Stomach smooth muscle (tissue), 2 donors: ENCODE measurements at regions not wholly inside any gene's neighbourhood (a gene's known extent, or its start where the extent isn't known, plus 50 kb on each side); places are given as distances from the start of the nearest gene placed in this dataset.

Source experiments
- H3K27ac ChIP-seq: one replicate; pipeline ENCODE4 v1.7.0; 2013; ENCODE audit warnings: mild to moderate bottlenecking, low read length, inconsistent platforms
- H3K27me3 ChIP-seq, 2 donors: one replicate each; pipeline ENCODE4 v1.7.0; 2013; ENCODE audit warnings: low read length in 2 of 2; ENCODE audit not compliant: insufficient read depth in 2 of 2, control insufficient read depth in 1 of 2
- H3K36me3 ChIP-seq, 2 donors: one replicate each; pipeline ENCODE4 v1.7.0; 2013; ENCODE audit warnings: low read length in 2 of 2; ENCODE audit not compliant: control insufficient read depth in 2 of 2, insufficient read depth in 2 of 2
- H3K4me1 ChIP-seq: one replicate; pipeline ENCODE4 v1.7.0; 2013; ENCODE audit warnings: low read length; ENCODE audit not compliant: control insufficient read depth, insufficient read depth
- H3K4me3 ChIP-seq, 2 donors: one replicate each; pipeline ENCODE4 v1.7.0; 2013; ENCODE audit warnings: low read length in 2 of 2
- H3K9ac ChIP-seq, 2 donors: one replicate each; pipeline ENCODE4 v1.7.0; 2013; ENCODE audit warnings: low read length in 2 of 2, mild to moderate bottlenecking in 1 of 2
- H3K9me3 ChIP-seq, 2 donors: one replicate each; pipeline ENCODE4 v1.7.0; 2013; ENCODE audit warnings: low read length in 2 of 2; ENCODE audit not compliant: control insufficient read depth in 2 of 2
- donor health status: healthy.
- donor health status: Pancreatic carcinoma.

- Histone ChIP-seq H3K4me1 (peaks cover 8% of the 10 kb centered on the region), H3K36me3 (no peaks in the 10 kb centered on the region), H3K9me3 (no peaks in the 10 kb centered on the region), H3K27me3 (no peaks in the 10 kb centered on the region), H3K27ac (no peak overlapping the region), H3K9ac (no peak overlapping the region), H3K4me3 (no peak overlapping the region)
Observed at GRCh38 chr2:21453723-21454450, 330.1 kb downstream of the TDRD15 start.

- Histone ChIP-seq H3K27me3 (no peaks in the 10 kb centered on the region), H3K36me3 (no peaks in the 10 kb centered on the region), H3K27ac (no peak overlapping the region), H3K4me1 (peaks cover 8% of the 10 kb centered on the region), H3K4me3 (no peak overlapping the region), H3K9me3 (no peaks in the 10 kb centered on the region), H3K9ac (no peak overlapping the region)
Observed at GRCh38 chr2:21454839-21455238, 331.1 kb downstream of the TDRD15 start.

- Histone ChIP-seq H3K27ac (no peak overlapping the region), H3K9me3 (no peaks in the 10 kb centered on the region), H3K9ac (no peak overlapping the region), H3K36me3 (no peaks in the 10 kb centered on the region), H3K4me1 (peaks cover 5% of the 10 kb centered on the region), H3K4me3 (peak overlapping the region; percentile 0 to 8), H3K27me3 (no peaks in the 10 kb centered on the region)
Observed at GRCh38 chr2:21461754-21462240, 338.0 kb downstream of the TDRD15 start.

- peak overlapping the region; percentile 18 for H3K27ac ChIP-seq
- no peak overlapping the region for H3K4me3 ChIP-seq
- no peak overlapping the region for H3K9ac ChIP-seq
- H3K36me3 ChIP-seq: no peaks in the 10 kb centered on the region
- H3K4me1 ChIP-seq: peaks cover 15% of the 10 kb centered on the region
- H3K27me3 ChIP-seq: no peaks in the 10 kb centered on the region
- no peaks in the 10 kb centered on the region for H3K9me3 ChIP-seq
Observed at GRCh38 chr2:21466341-21466927, 342.7 kb downstream of the TDRD15 start.

GRCh38 chr2:21467280-21467818 is 343.6 kb downstream of the TDRD15 start:
- Histone ChIP-seq H3K4me3 (no peak overlapping the region), H3K9me3 (no peaks in the 10 kb centered on the region), H3K9ac (no peak overlapping the region), H3K4me1 (peaks cover 15% of the 10 kb centered on the region), H3K27ac (no peak overlapping the region), H3K27me3 (no peaks in the 10 kb centered on the region), H3K36me3 (no peaks in the 10 kb centered on the region)

- peaks cover 15% of the 10 kb centered on the region for H3K4me1 ChIP-seq
- H3K27me3 ChIP-seq: no peaks in the 10 kb centered on the region
- H3K4me3 ChIP-seq: no peak overlapping the region
- no peak overlapping the region for H3K27ac ChIP-seq
- no peak overlapping the region for H3K9ac ChIP-seq
- no peaks in the 10 kb centered on the region for H3K36me3 ChIP-seq
- H3K9me3 ChIP-seq: no peaks in the 10 kb centered on the region
Observed at GRCh38 chr2:21467910-21468309, 344.1 kb downstream of the TDRD15 start.

- Histone ChIP-seq H3K36me3 (no peaks in the 10 kb centered on the region), H3K27me3 (no peaks in the 10 kb centered on the region), H3K9ac (no peak overlapping the region), H3K4me3 (no peak overlapping the region), H3K4me1 (peaks cover 11% of the 10 kb centered on the region), H3K27ac (no peak overlapping the region), H3K9me3 (no peaks in the 10 kb centered on the region)
Observed at GRCh38 chr2:21468624-21469023, 344.9 kb downstream of the TDRD15 start.

GRCh38 chr2:21469158-21469557 is 345.4 kb downstream of the TDRD15 start:
- Histone ChIP-seq H3K27me3 (no peaks in the 10 kb centered on the region), H3K27ac (no peak overlapping the region), H3K4me1 (peaks cover 9% of the 10 kb centered on the region), H3K36me3 (no peaks in the 10 kb centered on the region), H3K4me3 (no peak overlapping the region), H3K9ac (no peak overlapping the region), H3K9me3 (no peaks in the 10 kb centered on the region)

- Histone ChIP-seq H3K4me3 (no peak overlapping the region), H3K36me3 (no peaks in the 10 kb centered on the region), H3K9me3 (no peaks in the 10 kb centered on the region), H3K9ac (no peak overlapping the region), H3K27ac (no peak overlapping the region), H3K27me3 (no peaks in the 10 kb centered on the region), H3K4me1 (peaks cover 9% of the 10 kb centered on the region)
Observed at GRCh38 chr2:21469564-21469963, 345.8 kb downstream of the TDRD15 start.

GRCh38 chr2:21480162-21480561 is 356.4 kb downstream of the TDRD15 start:
- H3K4me1 ChIP-seq: no peaks in the 10 kb centered on the region
- no peaks in the 10 kb centered on the region for H3K36me3 ChIP-seq
- no peak overlapping the region for H3K27ac ChIP-seq
- H3K4me3 ChIP-seq: no peak overlapping the region
- no peaks in the 10 kb centered on the region for H3K27me3 ChIP-seq
- H3K9me3 ChIP-seq: peaks cover 2 to 6% of the 10 kb centered on the region in 2 donors
- H3K9ac ChIP-seq: no peak overlapping the region

- no peaks in the 10 kb centered on the region for H3K36me3 ChIP-seq
- H3K9me3 ChIP-seq: peaks cover 3 to 6% of the 10 kb centered on the region in 2 donors
- H3K4me1 ChIP-seq: no peaks in the 10 kb centered on the region
- no peak overlapping the region for H3K9ac ChIP-seq
- no peak overlapping the region for H3K27ac ChIP-seq
- H3K4me3 ChIP-seq: no peak overlapping the region
- H3K27me3 ChIP-seq: no peaks in the 10 kb centered on the region
Observed at GRCh38 chr2:21484643-21485042, 360.9 kb downstream of the TDRD15 start.
